Glutamatergic neuron (in vitro differentiated cells): ENCODE measurements at regions not wholly inside any gene's neighbourhood (a gene's known extent, or its start where the extent isn't known, plus 50 kb on each side); places are given as distances from the start of the nearest gene placed in this dataset.
"Not testable (repeated sequence)": the region's sequence is repeated elsewhere in the genome, so short reads cannot be mapped to it uniquely, and the experiment has no call there.

ENCODE experiments used
- DNase-seq: peaks from one replicate; pipeline ENCODE4 v3.0.0; 2022
- H3K27ac Mint-ChIP-seq: one replicate; pipeline ENCODE4 v1.8.0; 2020; ENCODE audit warnings: mild to moderate bottlenecking, mixed read lengths, inconsistent platforms; ENCODE audit not compliant: unreplicated experiment
- H3K27me3 Mint-ChIP-seq: one replicate; pipeline ENCODE4 v1.8.0; 2020; ENCODE audit warnings: mild to moderate bottlenecking, moderate library complexity, mixed read lengths, inconsistent platforms; ENCODE audit not compliant: unreplicated experiment
- H3K36me3 Mint-ChIP-seq: one replicate; pipeline ENCODE4 v1.8.0; 2020; ENCODE audit warnings: mild to moderate bottlenecking, mixed read lengths, inconsistent platforms; ENCODE audit not compliant: unreplicated experiment
- H3K4me1 Mint-ChIP-seq: one replicate; pipeline ENCODE4 v1.8.0; 2020; ENCODE audit warnings: mild to moderate bottlenecking, low read depth, mixed read lengths, inconsistent platforms; ENCODE audit not compliant: unreplicated experiment
- H3K4me3 Mint-ChIP-seq: one replicate; pipeline ENCODE4 v1.8.0; 2020; ENCODE audit warnings: mild to moderate bottlenecking, mixed read lengths, inconsistent platforms; ENCODE audit not compliant: unreplicated experiment
- H3K9me3 Mint-ChIP-seq: one replicate; pipeline ENCODE4 v1.8.0; 2020; ENCODE audit warnings: mild to moderate bottlenecking, moderate library complexity, mixed read lengths, inconsistent platforms; ENCODE audit not compliant: unreplicated experiment
- CTCF ChIP-seq: fragments of 200-600 bp; sonication (generic); IDR thresholded peaks from one replicate; pipeline ENCODE4 v1.5.0; 2021; ENCODE audit not compliant: partially characterized antibody, unreplicated experiment

GRCh38 chr14:59132796-59133494 is 55.5 kb upstream of the DAAM1 start:
- TF ChIP-seq CTCF = no peak
- Mint-ChIP-seq H3K36me3 (no peaks in the 10 kb centered on the region), H3K27ac (no peak overlapping the region), H3K9me3 (peaks cover 2% of the 10 kb centered on the region), H3K4me1 (no peaks in the 10 kb centered on the region), H3K27me3 (no peaks in the 10 kb centered on the region), H3K4me3 (no peak overlapping the region)
- no peak for DNase-seq

- Mint-ChIP-seq H3K9me3 (peaks cover 2% of the 10 kb centered on the region), H3K36me3 (no peaks in the 10 kb centered on the region), H3K27ac (no peak overlapping the region), H3K4me3 (no peak overlapping the region), H3K27me3 (no peaks in the 10 kb centered on the region), H3K4me1 (no peaks in the 10 kb centered on the region)
- no peak for DNase-seq
- no peak for TF ChIP-seq CTCF
Measured at GRCh38 chr14:59133709-59134108, 54.8 kb upstream of the DAAM1 start.

- H3K4me3 Mint-ChIP-seq = no peak overlapping the region
- no peak for DNase-seq
- peaks cover 2% of the 10 kb centered on the region for H3K9me3 Mint-ChIP-seq
- H3K27me3 Mint-ChIP-seq = no peaks in the 10 kb centered on the region
- TF ChIP-seq CTCF = no peak
- no peaks in the 10 kb centered on the region for H3K36me3 Mint-ChIP-seq
- H3K27ac Mint-ChIP-seq = no peak overlapping the region
- no peaks in the 10 kb centered on the region for H3K4me1 Mint-ChIP-seq
Measured at GRCh38 chr14:59134307-59134706, 54.2 kb upstream of the DAAM1 start.

- Mint-ChIP-seq H3K36me3 (no peaks in the 10 kb centered on the region), H3K9me3 (peaks cover 2% of the 10 kb centered on the region), H3K27me3 (no peaks in the 10 kb centered on the region), H3K27ac (no peak overlapping the region), H3K4me1 (peaks cover 6% of the 10 kb centered on the region), H3K4me3 (no peak overlapping the region)
- no peak for DNase-seq
- TF ChIP-seq CTCF = no peak
Measured at GRCh38 chr14:59137256-59137655, 51.2 kb upstream of the DAAM1 start.

- H3K27me3 Mint-ChIP-seq, DNase-seq, H3K9me3 Mint-ChIP-seq, H3K4me3 Mint-ChIP-seq, H3K36me3 Mint-ChIP-seq, H3K4me1 Mint-ChIP-seq, H3K27ac Mint-ChIP-seq: not testable (repeated sequence)
Measured at GRCh38 chr14:59138576-59138975, 49.9 kb upstream of the DAAM1 start.
